Stomach (tissue), 8 donors: ENCODE measurements at regions not wholly inside any gene's neighbourhood (a gene's known extent, or its start where the extent isn't known, plus 50 kb on each side); places are given as distances from the start of the nearest gene placed in this dataset.
A peak's percentile ranks its signal among the peaks of the same experiment; 100 is the strongest.

Experiments used
- DNase-seq, 2 donors: peaks; one replicate each; pipeline versions ENCODE4 v3.0.0 to v3.0.0-alpha.2; 2013 to 2019
- H3K27ac ChIP-seq, 5 donors: fragments of 200-600 bp in 4 of 5; sonication (generic) in 4 of 5; one replicate each; pipeline ENCODE4 v1.5.1; 2013 to 2019; ENCODE audit warnings: mild to moderate bottlenecking in 1 of 5, moderate library complexity in 1 of 5
- H3K27me3 ChIP-seq, 3 donors: fragments of 200-600 bp; sonication (generic); one replicate each; pipeline ENCODE4 v1.5.1; 2017 to 2019; ENCODE audit warnings: mixed run types in 1 of 3
- H3K36me3 ChIP-seq, 4 donors: fragments of 200-600 bp; sonication (generic); 1 replicate in 3 of 4; 2 replicates in 1 of 4; pipeline ENCODE4 v1.5.1; 2016 to 2019
- H3K4me1 ChIP-seq, 4 donors: fragments of 200-600 bp; sonication (generic); one replicate each; pipeline ENCODE4 v1.5.1; 2016 to 2019
- H3K4me3 ChIP-seq, 4 donors: fragments of 200-600 bp; sonication (generic) in 3 of 4; one replicate each; pipeline ENCODE4 v1.5.1; 2016 to 2019; ENCODE audit warnings: mild to moderate bottlenecking in 1 of 4
- H3K9me3 ChIP-seq, 4 donors: fragments of 200-600 bp; sonication (generic); one replicate each; pipeline ENCODE4 v1.5.1; 2016 to 2019
- EP300 ChIP-seq: sonication (generic); formaldehyde crosslinking; IDR thresholded peaks from one replicate; pipeline ENCODE4 v1.6.1; 2017; ENCODE audit warnings: antibody characterized with exemption
- POLR2A ChIP-seq, 4 donors: fragments of 450-650 bp; IDR thresholded peaks; one replicate each; pipeline ENCODE4 v1.6.1; 2016; ENCODE audit warnings: antibody characterized with exemption in 4 of 4, control low read depth in 2 of 4, mild to moderate bottlenecking in 1 of 4, moderate library complexity in 1 of 4
- POLR2AphosphoS5 ChIP-seq, 3 donors: sonication (generic); formaldehyde crosslinking; IDR thresholded peaks; one replicate each; pipeline ENCODE4 v1.6.1; 2016; ENCODE audit warnings: antibody characterized with exemption in 3 of 3
- WGBS, 5 donors: extraction: QIAGEN DNeasy Blood & Tissue Kit in 3 of 5; methylation state at CpG; one replicate each; pipeline versions ENCODE4 v1.1.5 to v1.1.7; 2013 to 2018; 5-methylcytosine and 5-hydroxymethylcytosine counted together
- intact Hi-C: fragments of 100-400 bp; cut with DNase I; formaldehyde crosslinking; loops from one replicate; pipeline ENCODE4 v1.15.1; 2023; ENCODE audit warnings: low total_unique reads
- small RNA-seq, 4 donors: library from RNA; depleted of rRNA; stranded (forward); fragments of <200 nt; gene quantifications; one replicate each; pipeline ENCODE3, GENCODE V24; 2016
- TF ChIP-seq, protein P1 (sequence below), 7 experiments: fragments of 450-650 bp in 4 of 7; fragments of 200-600 bp in 3 of 7; sonication (generic) in 3 of 7; IDR thresholded peaks; one replicate each; pipeline ENCODE4 v1.5.1; 2016 to 2019; ENCODE audit warnings: antibody characterized with exemption in 7 of 7, control low read depth in 2 of 7, mild to moderate bottlenecking in 1 of 7
- donor health status: healthy with polysubstance abuse.
- donor health status: Bipolar disorder and iron deficiency.
- donor health status: healthy.

DNA sequence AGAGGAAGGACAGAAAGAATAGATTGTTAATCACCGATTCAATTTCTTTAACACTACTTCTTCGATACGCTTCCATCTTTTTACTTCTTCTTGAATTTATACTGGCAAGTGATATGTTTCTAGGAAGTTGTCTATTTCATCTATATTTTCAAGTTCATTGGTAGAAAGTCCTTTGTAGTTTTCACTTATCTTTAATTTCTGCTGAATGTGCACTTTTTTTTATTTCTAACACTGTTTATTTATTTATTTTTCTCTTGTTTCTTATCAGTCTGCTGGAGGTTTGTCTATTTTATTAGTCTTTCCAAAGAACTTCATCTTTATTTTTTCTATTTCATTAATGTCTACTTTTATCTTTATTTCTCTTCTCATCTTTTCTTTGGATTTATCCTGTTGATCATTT lies 63.6 kb downstream of the SIX1 start:
- intact Hi-C loops, result no loop called here
- Histone ChIP-seq H3K36me3 (no peaks in the 10 kb centered on the region), H3K27ac (no peak overlapping the region), H3K4me1 (no peaks in the 10 kb centered on the region), H3K9me3 (no peaks in the 10 kb centered on the region), H3K27me3 (no peaks in the 10 kb centered on the region), H3K4me3 (no peak overlapping the region)
- DNase-seq, result no peak
- TF ChIP-seq, protein P1, sequence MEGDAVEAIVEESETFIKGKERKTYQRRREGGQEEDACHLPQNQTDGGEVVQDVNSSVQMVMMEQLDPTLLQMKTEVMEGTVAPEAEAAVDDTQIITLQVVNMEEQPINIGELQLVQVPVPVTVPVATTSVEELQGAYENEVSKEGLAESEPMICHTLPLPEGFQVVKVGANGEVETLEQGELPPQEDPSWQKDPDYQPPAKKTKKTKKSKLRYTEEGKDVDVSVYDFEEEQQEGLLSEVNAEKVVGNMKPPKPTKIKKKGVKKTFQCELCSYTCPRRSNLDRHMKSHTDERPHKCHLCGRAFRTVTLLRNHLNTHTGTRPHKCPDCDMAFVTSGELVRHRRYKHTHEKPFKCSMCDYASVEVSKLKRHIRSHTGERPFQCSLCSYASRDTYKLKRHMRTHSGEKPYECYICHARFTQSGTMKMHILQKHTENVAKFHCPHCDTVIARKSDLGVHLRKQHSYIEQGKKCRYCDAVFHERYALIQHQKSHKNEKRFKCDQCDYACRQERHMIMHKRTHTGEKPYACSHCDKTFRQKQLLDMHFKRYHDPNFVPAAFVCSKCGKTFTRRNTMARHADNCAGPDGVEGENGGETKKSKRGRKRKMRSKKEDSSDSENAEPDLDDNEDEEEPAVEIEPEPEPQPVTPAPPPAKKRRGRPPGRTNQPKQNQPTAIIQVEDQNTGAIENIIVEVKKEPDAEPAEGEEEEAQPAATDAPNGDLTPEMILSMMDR (IDR thresholded peaks at IDR 0.05), result no peak
- no peak for TF ChIP-seq EP300
- TF ChIP-seq POLR2A (IDR thresholded peaks at IDR 0.05), result no peak
- TF ChIP-seq POLR2AphosphoS5 (IDR thresholded peaks at IDR 0.05), result no peak
- WGBS, 5 donors, result 94 to 98% (median 97%) methylated on average over 3 of the region's 3 CpGs

DNA sequence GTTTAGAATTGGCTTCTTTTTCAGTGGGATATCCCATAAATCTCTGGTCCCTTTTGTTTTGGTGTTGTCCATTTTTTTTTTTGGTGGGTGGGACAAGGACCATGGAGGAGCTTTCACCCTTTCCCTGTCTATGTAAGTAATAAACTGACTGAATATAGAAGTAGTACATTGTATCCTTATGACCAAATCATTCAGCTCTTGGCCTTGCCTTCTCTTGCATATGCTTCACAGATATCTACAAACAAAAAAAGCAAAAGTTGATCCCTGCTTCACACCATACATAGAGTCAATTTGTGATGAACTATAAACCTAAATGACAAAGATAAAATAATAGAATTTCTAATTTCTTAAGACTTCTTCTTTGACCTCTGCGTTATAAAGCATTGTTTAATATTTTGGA lies 59.8 kb downstream of the SIX1 start:
- 96 to 99% (median 98%) methylated on average over 1 of the region's 1 CpG for WGBS, 5 donors
- DNase-seq, result no peak
- Histone ChIP-seq H3K27me3 (no peaks in the 10 kb centered on the region), H3K4me3 (no peak overlapping the region), H3K4me1 (peaks cover 0 to 3% (median 0%) of the 10 kb centered on the region in 4 donors), H3K27ac (no peak overlapping the region), H3K36me3 (no peaks in the 10 kb centered on the region), H3K9me3 (no peaks in the 10 kb centered on the region)
- TF ChIP-seq EP300 (no peak), POLR2AphosphoS5 (IDR thresholded peaks at IDR 0.05) (no peak), POLR2A (IDR thresholded peaks at IDR 0.05) (no peak)
- TF ChIP-seq, protein P1 (IDR thresholded peaks at IDR 0.05), result no peak
- intact Hi-C loops, result no loop called here

DNA sequence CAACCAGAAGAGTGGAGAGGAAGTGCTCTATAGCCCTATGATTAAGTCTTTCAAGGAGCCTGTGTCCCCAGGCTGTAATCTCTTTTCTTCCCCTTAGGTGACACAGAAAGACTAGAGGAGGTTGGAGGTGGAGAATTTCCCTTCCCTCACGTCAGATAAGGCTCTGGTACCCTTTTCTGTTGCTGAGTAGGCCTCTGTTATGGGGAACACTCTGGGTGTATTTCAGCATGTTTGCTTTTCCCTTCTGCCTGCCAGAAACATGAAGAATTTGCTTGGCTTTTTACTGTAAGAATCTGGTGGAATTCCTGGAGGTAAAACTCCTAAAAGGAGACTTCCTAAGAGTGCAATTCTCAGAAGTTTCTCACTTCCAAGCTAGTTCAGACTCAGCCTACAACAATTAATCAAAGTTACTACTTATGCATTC lies 58.3 kb downstream of the SIX1 start:
- no peaks in the 10 kb centered on the region for H3K9me3 ChIP-seq
- H3K36me3 ChIP-seq, result no peaks in the 10 kb centered on the region
- intact Hi-C loops, result no loop called here
- WGBS, 5 donors, result 7 to 39% (median 14%) methylated on average over 1 of the region's 1 CpG
- no peak overlapping the region for H3K27ac ChIP-seq
- DNase-seq, result peak in 1 of 2 donors; percentile 35
- TF ChIP-seq POLR2AphosphoS5 (IDR thresholded peaks at IDR 0.05) (no peak), POLR2A (IDR thresholded peaks at IDR 0.05) (no peak), EP300 (no peak)
- TF ChIP-seq, protein P1 (IDR thresholded peaks at IDR 0.05), result no peak
- peaks cover 0 to 8% (median 1%) of the 10 kb centered on the region in 4 donors for H3K4me1 ChIP-seq
- no peaks in the 10 kb centered on the region for H3K27me3 ChIP-seq
- no peak overlapping the region for H3K4me3 ChIP-seq

Small RNAs in the stretch of these regions (small RNA-seq; reads per million reads assigned to genes)
- 0 reads per million in 4 donors for gene AL049874.2
